Spinal cord (tissue), 9 donors: ENCODE measurements at regions not wholly inside any gene's neighbourhood (a gene's known extent, or its start where the extent isn't known, plus 50 kb on each side); places are given as distances from the start of the nearest gene placed in this dataset.
A peak's percentile ranks its signal among the peaks of the same experiment; 100 is the strongest.

ENCODE experiments used
- DNase-seq, 6 donors: peaks; one replicate each; pipeline versions ENCODE4 v3.0.0 to v3.0.0-alpha.2; 2013 to 2015; ENCODE audit warnings: low spot score in 6 of 6, low read depth in 4 of 6
- H3K27ac ChIP-seq: one replicate; pipeline ENCODE4 v1.5.1; 2013; ENCODE audit warnings: low read depth, low read length, control low read depth
- H3K27me3 ChIP-seq: one replicate; pipeline ENCODE4 v1.6.1; 2013; ENCODE audit warnings: low read length; ENCODE audit not compliant: control insufficient read depth, insufficient read depth
- H3K36me3 ChIP-seq: one replicate; pipeline ENCODE4 v1.6.1; 2013; ENCODE audit warnings: low read length; ENCODE audit not compliant: control insufficient read depth, insufficient read depth
- H3K4me1 ChIP-seq: one replicate; pipeline ENCODE4 v1.6.1; 2013; ENCODE audit warnings: low read length; ENCODE audit not compliant: control insufficient read depth, insufficient read depth
- H3K4me3 ChIP-seq: one replicate; pipeline ENCODE4 v1.5.1; 2013; ENCODE audit warnings: low read depth, low read length, control low read depth
- H3K9me3 ChIP-seq: one replicate; pipeline ENCODE4 v1.6.1; 2013; ENCODE audit warnings: low read length; ENCODE audit not compliant: control insufficient read depth, insufficient read depth
- WGBS: methylation state at CpG from one replicate; pipeline ENCODE4 v1.1.5; 2013; ENCODE audit warnings: missing lambda C conversion rate; ENCODE audit not compliant: insufficient coverage; 5-methylcytosine and 5-hydroxymethylcytosine counted together
- donor health status: healthy.

DNA sequence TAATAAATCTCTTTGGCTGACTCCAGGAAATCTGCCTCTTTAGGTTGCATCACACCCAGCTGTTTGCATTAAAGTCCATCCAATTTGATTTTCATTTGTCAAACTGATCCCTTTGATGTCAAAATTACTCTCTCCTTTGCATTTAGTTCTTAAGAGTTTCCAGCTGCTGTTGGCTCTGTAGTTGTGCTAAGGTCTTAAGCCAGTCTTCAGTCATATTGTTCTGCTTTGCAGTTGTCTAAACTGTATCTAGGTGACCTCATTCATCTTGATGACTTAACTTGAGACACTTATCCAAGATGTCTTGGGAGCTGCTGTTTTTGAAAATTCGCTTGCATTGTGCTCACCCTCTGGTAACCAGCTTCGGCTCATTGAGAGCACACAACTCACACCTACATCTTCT, 386.9 kb upstream of the TLE4 start:
- Histone ChIP-seq H3K4me1 (no peaks in the 10 kb centered on the region), H3K36me3 (no peaks in the 10 kb centered on the region), H3K27ac (no peak overlapping the region), H3K27me3 (no peaks in the 10 kb centered on the region), H3K4me3 (no peak overlapping the region), H3K9me3 (no peaks in the 10 kb centered on the region)
- WGBS, result 86% methylated on average over 2 of the region's 2 CpGs
- no peak for DNase-seq

DNA sequence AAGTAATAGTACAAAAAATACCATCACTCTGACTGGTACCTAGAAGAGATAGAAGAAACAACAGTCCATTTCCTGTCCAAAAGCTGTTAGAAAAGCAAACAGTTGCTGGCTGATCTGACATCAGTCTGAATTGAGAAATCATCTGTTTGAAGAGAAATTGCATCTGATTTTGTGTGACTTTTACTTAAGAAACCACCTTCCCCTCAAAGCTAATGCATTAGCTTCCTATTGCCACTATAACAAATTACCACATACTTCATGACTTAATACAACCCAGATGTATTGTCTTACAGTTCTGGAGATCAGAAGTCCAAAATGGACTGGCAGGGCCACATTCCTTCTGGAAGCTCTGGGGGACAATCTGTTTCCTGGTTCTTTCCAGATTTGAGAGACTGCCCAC, 385.9 kb upstream of the TLE4 start:
- H3K27me3 ChIP-seq, result no peaks in the 10 kb centered on the region
- H3K36me3 ChIP-seq, result no peaks in the 10 kb centered on the region
- no peaks in the 10 kb centered on the region for H3K4me1 ChIP-seq
- H3K9me3 ChIP-seq, result no peaks in the 10 kb centered on the region
- no peak overlapping the region for H3K4me3 ChIP-seq
- no peak for DNase-seq
- no peak overlapping the region for H3K27ac ChIP-seq

DNA sequence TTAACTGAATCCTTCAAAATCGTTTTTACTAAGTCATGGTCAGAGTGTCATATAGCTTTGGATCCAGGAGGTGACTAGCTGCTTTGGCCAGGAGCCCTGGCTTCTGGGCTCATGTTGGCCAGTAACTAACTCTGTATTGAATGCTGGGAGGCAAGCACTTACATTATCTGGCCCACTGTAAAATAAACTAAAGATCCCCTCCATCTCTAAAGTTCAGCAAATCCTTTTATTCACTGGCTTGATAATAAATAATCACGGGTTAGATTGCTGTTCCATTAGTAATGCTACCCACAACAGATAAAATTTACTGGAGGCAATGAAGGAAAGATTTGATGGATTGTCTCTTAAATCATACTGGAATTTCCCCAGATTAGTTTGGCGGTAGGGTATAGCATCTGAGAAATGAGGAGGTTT, 382.2 kb upstream of the TLE4 start:
- Histone ChIP-seq H3K27me3 (no peaks in the 10 kb centered on the region), H3K4me1 (no peaks in the 10 kb centered on the region), H3K4me3 (no peak overlapping the region), H3K36me3 (no peaks in the 10 kb centered on the region), H3K27ac (no peak overlapping the region), H3K9me3 (no peaks in the 10 kb centered on the region)
- DNase-seq, result no peak
- WGBS, result 100% methylated on average over 1 of the region's 3 CpGs

DNA sequence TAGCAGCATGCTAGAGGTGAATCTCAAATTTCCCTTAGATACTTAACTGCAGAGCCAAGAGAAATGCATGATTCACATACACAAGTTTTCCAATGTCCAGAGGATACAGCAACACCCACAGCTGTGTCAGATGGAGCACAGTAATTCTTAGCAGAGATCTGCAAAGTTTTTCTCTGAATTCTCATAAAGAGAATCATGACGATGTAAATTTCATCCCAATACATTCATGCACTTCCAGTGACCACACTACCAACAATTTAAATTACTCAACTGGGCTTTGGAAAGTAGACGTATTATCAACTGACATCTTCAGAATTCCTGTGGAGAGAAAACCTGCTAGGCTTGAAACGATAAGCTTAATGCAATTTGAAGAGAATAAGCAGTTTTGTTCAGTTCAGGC, 378.8 kb upstream of the TLE4 start:
- Histone ChIP-seq H3K4me1 (no peaks in the 10 kb centered on the region), H3K27ac (no peak overlapping the region), H3K27me3 (no peaks in the 10 kb centered on the region), H3K9me3 (no peaks in the 10 kb centered on the region), H3K4me3 (no peak overlapping the region), H3K36me3 (no peaks in the 10 kb centered on the region)
- no CpG with 5 or more reads among the region's 3 CpGs for WGBS
- DNase-seq, result no peak

DNA sequence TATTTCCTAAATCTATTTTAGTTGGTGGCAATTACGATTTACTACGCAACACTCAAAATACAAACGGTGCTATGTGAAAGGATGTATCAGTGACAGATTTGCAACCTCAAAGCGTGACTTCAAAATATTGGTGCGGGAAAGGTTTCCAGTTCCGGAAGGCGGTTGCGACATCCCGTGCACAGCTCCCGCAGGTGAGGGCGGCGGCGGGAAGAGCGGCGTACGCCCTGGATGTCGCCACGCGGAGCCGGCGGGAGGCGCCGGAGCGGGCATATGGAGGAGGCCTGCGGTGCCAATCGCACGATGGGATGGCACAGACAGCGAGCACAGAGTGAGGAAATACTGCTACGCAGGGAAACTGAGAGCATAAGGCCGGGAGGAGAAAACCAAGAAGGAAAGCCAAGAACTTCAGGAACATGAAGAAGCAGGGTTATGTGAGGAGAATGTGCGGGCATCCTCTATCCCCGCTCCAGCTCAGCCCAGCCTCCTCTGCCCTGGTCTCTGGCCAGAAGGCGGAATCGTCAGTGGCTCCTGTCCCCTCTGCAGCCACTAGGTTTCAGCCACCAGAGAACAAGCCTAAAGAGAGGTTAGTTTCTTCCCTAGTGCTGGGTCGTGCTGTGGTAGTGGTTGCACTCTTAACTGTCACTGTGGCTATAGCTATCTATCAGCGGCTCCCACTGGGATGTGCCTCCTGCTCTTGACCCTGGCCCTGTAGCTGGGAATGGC, 378.1 kb upstream of the TLE4 start:
- no peak overlapping the region for H3K4me3 ChIP-seq
- no peaks in the 10 kb centered on the region for H3K36me3 ChIP-seq
- no peaks in the 10 kb centered on the region for H3K27me3 ChIP-seq
- H3K9me3 ChIP-seq, result no peaks in the 10 kb centered on the region
- H3K4me1 ChIP-seq, result no peaks in the 10 kb centered on the region
- 94% methylated on average over 34 of the region's 36 CpGs for WGBS
- H3K27ac ChIP-seq, result no peak overlapping the region
- peak in 1 of 6 donors; percentile 49 for DNase-seq

DNA sequence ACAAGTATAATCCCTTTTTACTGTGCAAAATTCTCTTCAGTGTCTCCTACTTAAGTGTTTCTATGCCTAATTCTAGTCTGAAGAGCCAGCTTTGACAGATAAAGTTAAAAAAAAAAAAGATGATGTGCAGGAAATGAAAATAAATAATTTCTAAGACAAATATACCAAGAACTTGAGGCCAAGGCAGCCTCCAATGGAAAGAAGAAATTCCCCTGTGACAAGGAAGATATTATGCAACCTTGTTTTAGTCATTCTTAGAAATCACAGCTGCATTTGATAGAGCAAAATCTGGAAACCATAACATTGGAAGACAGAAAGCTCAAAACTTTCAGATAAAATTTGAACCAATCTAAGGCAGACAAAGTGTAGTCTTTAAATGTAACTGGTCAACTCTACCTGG, 375.9 kb upstream of the TLE4 start:
- H3K4me1 ChIP-seq, result no peaks in the 10 kb centered on the region
- no peak overlapping the region for H3K4me3 ChIP-seq
- no peak overlapping the region for H3K27ac ChIP-seq
- H3K27me3 ChIP-seq, result no peaks in the 10 kb centered on the region
- no peaks in the 10 kb centered on the region for H3K9me3 ChIP-seq
- H3K36me3 ChIP-seq, result no peaks in the 10 kb centered on the region
- DNase-seq, result no peak

DNA sequence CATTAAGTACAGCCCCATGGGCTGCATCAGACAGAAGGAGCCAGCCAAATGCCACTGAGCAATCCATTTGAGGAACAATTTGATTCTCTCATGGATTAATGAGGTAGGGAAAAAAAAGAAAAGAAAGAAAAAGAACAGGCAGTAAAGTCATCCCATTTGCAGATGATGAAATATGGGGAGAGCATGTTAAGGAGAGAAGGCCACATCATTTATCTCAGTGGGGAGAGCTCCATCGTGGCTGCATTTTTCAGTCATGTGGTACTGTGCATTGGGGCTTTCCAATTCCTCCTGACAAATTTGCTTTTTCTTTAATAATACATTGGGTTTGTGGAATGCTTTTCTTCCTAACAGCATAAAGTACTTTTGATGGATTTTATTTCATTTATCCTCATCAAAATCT, 375.2 kb upstream of the TLE4 start:
- H3K36me3 ChIP-seq, result no peaks in the 10 kb centered on the region
- H3K4me3 ChIP-seq, result no peak overlapping the region
- DNase-seq, result peak in 1 of 6 donors; percentile 16
- H3K4me1 ChIP-seq, result no peaks in the 10 kb centered on the region
- no peak overlapping the region for H3K27ac ChIP-seq
- WGBS, result no CpG with 5 or more reads among the region's 1 CpG
- no peaks in the 10 kb centered on the region for H3K9me3 ChIP-seq
- H3K27me3 ChIP-seq, result no peaks in the 10 kb centered on the region

DNA sequence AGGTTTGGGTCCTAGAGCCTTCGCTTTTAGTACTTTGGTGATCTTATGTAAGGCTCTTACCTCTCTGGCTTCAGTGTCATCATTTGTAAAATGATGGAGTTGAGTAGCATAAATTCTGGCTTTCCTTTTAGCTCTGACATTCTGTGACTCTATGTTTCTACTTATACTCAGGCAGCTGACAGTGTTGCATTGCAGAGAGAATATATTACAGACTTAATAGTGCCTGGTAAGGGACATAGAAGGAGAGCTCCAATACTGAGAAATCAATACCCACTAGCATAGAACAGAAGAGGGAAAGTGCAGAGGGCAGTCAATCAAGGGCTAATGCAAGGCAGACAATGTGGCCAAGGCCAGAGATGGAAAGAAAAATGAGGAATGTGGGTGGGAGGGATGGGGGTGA, 371.4 kb upstream of the TLE4 start:
- no peaks in the 10 kb centered on the region for H3K27me3 ChIP-seq
- H3K4me1 ChIP-seq, result no peaks in the 10 kb centered on the region
- H3K27ac ChIP-seq, result no peak overlapping the region
- no peaks in the 10 kb centered on the region for H3K9me3 ChIP-seq
- peak in 1 of 6 donors; percentile 52 for DNase-seq
- WGBS, result 83% methylated on average over 1 of the region's 1 CpG
- no peaks in the 10 kb centered on the region for H3K36me3 ChIP-seq
- H3K4me3 ChIP-seq, result no peak overlapping the region

DNA sequence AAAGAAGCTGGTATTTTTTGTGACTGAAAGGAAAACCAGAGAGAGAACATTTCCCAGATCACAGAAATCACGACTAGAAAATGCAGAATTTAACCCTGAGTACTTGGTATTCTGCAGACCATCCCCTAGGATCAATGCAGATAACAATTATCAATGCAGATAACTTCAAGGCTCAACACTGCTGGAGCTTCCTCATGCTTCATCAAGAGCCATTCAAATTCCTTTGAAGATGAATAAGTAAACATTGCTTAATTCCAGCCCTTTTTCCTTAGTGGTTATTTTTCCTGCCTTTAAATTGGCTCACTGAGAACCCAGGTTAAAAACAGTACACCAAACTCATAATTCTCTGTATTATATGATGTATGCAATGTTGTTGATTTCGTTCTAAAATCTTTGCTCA, 370.1 kb upstream of the TLE4 start:
- Histone ChIP-seq H3K27me3 (no peaks in the 10 kb centered on the region), H3K27ac (no peak overlapping the region), H3K9me3 (no peaks in the 10 kb centered on the region), H3K4me1 (no peaks in the 10 kb centered on the region), H3K36me3 (no peaks in the 10 kb centered on the region), H3K4me3 (no peak overlapping the region)
- 17% methylated on average over 1 of the region's 2 CpGs for WGBS
- DNase-seq, result no peak

DNA sequence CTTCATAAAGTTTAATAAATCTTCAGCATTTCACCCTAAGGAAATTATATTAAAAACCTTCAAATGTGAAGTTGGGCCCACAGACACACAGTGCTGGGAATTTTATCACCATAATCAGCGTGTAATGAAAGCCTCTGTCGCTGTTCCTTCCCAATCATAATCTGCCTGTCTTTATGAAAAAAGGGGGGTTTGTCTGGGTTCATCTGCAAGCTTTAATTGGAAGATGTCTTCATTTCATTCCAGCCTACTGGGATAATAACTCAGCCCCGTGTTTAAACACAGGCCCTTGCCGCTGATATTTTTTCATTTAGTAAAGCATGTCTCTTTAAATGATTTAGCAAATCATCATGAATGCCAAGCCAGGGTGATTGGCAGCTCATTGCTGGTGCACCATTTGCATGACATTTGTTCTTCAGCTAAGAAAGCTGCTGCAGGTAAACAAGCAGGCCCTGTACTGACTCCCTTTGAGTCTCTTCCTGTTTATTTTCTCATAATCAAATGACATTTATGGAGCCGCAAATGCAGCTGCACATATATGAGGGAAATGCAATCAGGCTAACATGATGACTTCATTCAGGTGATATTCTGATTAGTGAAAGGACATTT, 362.9 kb upstream of the TLE4 start:
- WGBS, result 38% methylated on average over 2 of the region's 5 CpGs
- DNase-seq, result peak in 3 of 6 donors; percentile 4 to 88 (median 54)

More for the DNA sequence above, 362.9 kb upstream of the TLE4 start:
- no peaks in the 10 kb centered on the region for H3K9me3 ChIP-seq
- H3K36me3 ChIP-seq, result no peaks in the 10 kb centered on the region
- H3K27ac ChIP-seq, result no peak overlapping the region
- no peak overlapping the region for H3K4me3 ChIP-seq
- H3K27me3 ChIP-seq, result no peaks in the 10 kb centered on the region
- no peaks in the 10 kb centered on the region for H3K4me1 ChIP-seq
